GM12878 (cell line): ENCODE measurements at regions not wholly inside any gene's neighbourhood (a gene's known extent, or its start where the extent isn't known, plus 50 kb on each side); places are given as distances from the start of the nearest gene placed in this dataset.

ENCODE experiments used
- ATAC-seq: fragments of 200-7000 bp; cut with Tn5 transposase; 3 replicates; pipeline ENCODE4 v1.9.1; 2020; ENCODE audit warnings: mild to moderate bottlenecking, moderate library complexity
- BruUV-seq: library from RNA; stranded (reverse); fragments of 400-500 nt; replicated peaks from 2 replicates; lab custom pipeline; 2021; lab: Mats Ljungman, UMichigan
- CTCF ChIA-PET: fragments of 300-600 bp; sonication (Branson Sonifier 250); formaldehyde crosslinking; extraction: SDS; loops from one replicate; lab custom pipeline; 2021; ENCODE audit warnings: inconsistent platforms; lab: Yijun Ruan, JAX
- POLR2A ChIA-PET: fragments of 350-600 bp; formaldehyde crosslinking; extraction: SDS; loops from one replicate; lab custom pipeline; 2021; ENCODE audit warnings: inconsistent platforms; lab: Charles Lee
- RAD21 ChIA-PET: fragments of 300-600 bp; sonication (Branson Sonifier 250); formaldehyde crosslinking; loops from one replicate; lab custom pipeline; 2023; ENCODE audit warnings: antibody characterized with exemption; ENCODE audit not compliant: unreplicated experiment; lab: Charles Lee
- SMC1A ChIA-PET: fragments of 300-600 bp; sonication (Branson Sonifier 250); formaldehyde crosslinking; loops from one replicate; lab custom pipeline; 2023; ENCODE audit not compliant: unreplicated experiment, uncharacterized antibody; lab: Charles Lee
- DNase-seq: peaks from one replicate; pipeline ENCODE4 v3.0.0-alpha.2; 2011; ENCODE audit warnings: low read depth, low spot score
- FAIRE-seq: peaks from 3 replicates; lab custom pipeline; 2011; peaks lifted over from hg19 to GRCh38; lab: Jason Lieb, UNC
- H2AFZ ChIP-seq: 2 replicates; pipeline ENCODE4 v1.6.0; 2011; ENCODE audit warnings: low read depth, low read length, control low read depth; ENCODE audit not compliant: control insufficient read depth
- H3K27ac ChIP-seq: 2 replicates; pipeline ENCODE4 v1.5.1; 2011; ENCODE audit warnings: control low read depth; ENCODE audit not compliant: control insufficient read depth, insufficient read depth
- H3K27me3 ChIP-seq, 2 experiments: replicated peaks in 1 of 2; 2 replicates each; pipeline versions ENCODE4 v1.6.0 to v1.6.1; 2011; ENCODE audit warnings: low read length in 1 of 2; ENCODE audit not compliant: control insufficient read depth in 2 of 2, insufficient read depth in 2 of 2
- H3K36me3 ChIP-seq, 2 experiments: 2 replicates each; pipeline ENCODE4 v1.5.1; 2011; ENCODE audit warnings: low read length in 1 of 2; ENCODE audit not compliant: control insufficient read depth in 2 of 2, insufficient read depth in 2 of 2
- H3K4me1 ChIP-seq: 2 replicates; pipeline ENCODE4 v1.6.1; 2011; ENCODE audit warnings: mild to moderate bottlenecking, low read length, moderate library complexity, mixed read lengths; ENCODE audit not compliant: control insufficient read depth, insufficient read depth
- H3K4me2 ChIP-seq: 2 replicates; pipeline ENCODE4 v1.6.0; 2011; ENCODE audit warnings: control low read depth; ENCODE audit not compliant: control insufficient read depth, insufficient read depth
- H3K4me3 ChIP-seq: fragments of 200-600 bp; sonication (generic); 2 replicates; pipeline ENCODE4 v1.5.1; 2016
- H3K79me2 ChIP-seq: 2 replicates; pipeline ENCODE4 v1.6.0; 2011; ENCODE audit warnings: low read length; ENCODE audit not compliant: control insufficient read depth, insufficient read depth
- H3K9ac ChIP-seq: 2 replicates; pipeline ENCODE4 v1.8.0; 2011; ENCODE audit warnings: low read length, control low read depth, mixed read lengths; ENCODE audit not compliant: control insufficient read depth, insufficient read depth
- H3K9me3 ChIP-seq: replicated peaks from 3 replicates; pipeline ENCODE4 v1.5.1; 2011; ENCODE audit warnings: mild to moderate bottlenecking, low read length; ENCODE audit not compliant: control insufficient read depth, insufficient read depth
- H4K20me1 ChIP-seq: 2 replicates; pipeline ENCODE4 v1.6.0; 2011; ENCODE audit not compliant: control insufficient read depth, insufficient read depth
- CREM ChIP-seq: IDR thresholded peaks from 2 replicates; pipeline ENCODE4 v1.6.1; 2014; ENCODE audit warnings: antibody characterized with exemption, low read depth
- EP300 ChIP-seq, 2 experiments: fragments of 150-350 bp in 1 of 2; IDR thresholded peaks; 2 replicates each; pipeline ENCODE4 v1.6.1; 2011 to 2012; ENCODE audit warnings: low read depth in 2 of 2, low read length in 2 of 2, borderline replicate concordance in 1 of 2, improper control_type of control experiment in 1 of 2, inconsistent platforms in 1 of 2; ENCODE audit not compliant: control insufficient read depth in 1 of 2
- MYB ChIP-seq: fragments of 150-350 bp; IDR thresholded peaks from 2 replicates; pipeline ENCODE4 v1.6.1; 2014; ENCODE audit warnings: mild to moderate bottlenecking, low read depth, low read length, borderline replicate concordance
- PKNOX1 ChIP-seq: fragments of 450-650 bp; IDR thresholded peaks from 2 replicates; pipeline ENCODE4 v1.6.1; 2016; ENCODE audit warnings: mild to moderate bottlenecking
- SMARCA5 ChIP-seq: fragments of 450-650 bp; IDR thresholded peaks from 2 replicates; pipeline ENCODE4 v1.6.1; 2017; ENCODE audit warnings: mild to moderate bottlenecking
- STAT3 ChIP-seq: IDR thresholded peaks from 2 replicates; pipeline ENCODE4 v1.6.1; 2011; ENCODE audit warnings: low read depth, low read length, improper control_type of control experiment
- WGBS: methylation state at CpG from one replicate; pipeline ENCODE4 v1.1.6; 2016; ENCODE audit warnings: low lambda C conversion rate; ENCODE audit not compliant: insufficient replicate concordance, insufficient coverage; ENCODE audit errors: missing lambda C conversion rate; 5-methylcytosine and 5-hydroxymethylcytosine counted together
- in situ Hi-C: fragments of 300-500 bp; cut with MboI; formaldehyde crosslinking; loops from 9 replicates; pipeline ENCODE4 v1.14.3; 2018; ENCODE audit warnings: mixed read lengths
- intact Hi-C: fragments of 100-400 bp; cut with micrococcal nuclease; formaldehyde crosslinking; loops from one replicate; pipeline ENCODE4 v1.14.2; 2022; ENCODE audit not compliant: unreplicated experiment

GRCh38 chr2:198701481-198701880 lies 756.3 kb downstream of the SATB2 start:
- no peaks in the 10 kb centered on the region for H3K36me3 ChIP-seq
- H3K4me1 ChIP-seq, result no peaks in the 10 kb centered on the region
- CTCF ChIA-PET, result interaction anchor here (3.2 to 3.4 kb wide), 2 partner anchors 9 to 44 kb away, joined by 17 to 22 read pairs; no protein-coding TSS in a partner anchor
- TF ChIP-seq CREM (no peak), MYB (no peak), EP300 (IDR thresholded peaks at IDR 0.05; ENCODE audit: borderline replicate concordance in 1 of 2, control insufficient read depth in 1 of 2, low read depth in 2 of 2, low read length in 2 of 2) (no peak), PKNOX1 (no peak), SMARCA5 (no peak), STAT3 (no peak)
- intact Hi-C loops, result no loop called here
- no peaks in the 10 kb centered on the region for H3K27me3 ChIP-seq
- no peak overlapping the region for H3K27ac ChIP-seq
- SMC1A ChIA-PET, result interaction anchor here (0.8 to 3.2 kb wide), 6 partner anchors 8 to 73 kb away, joined by 3 to 26 read pairs (median 4); no protein-coding TSS in a partner anchor
- H3K9me3 ChIP-seq, result no peaks in the 10 kb centered on the region
- no peak overlapping the region for H3K4me3 ChIP-seq
- BruUV-seq, result no TSS peak
- no peak overlapping the region for H3K9ac ChIP-seq
- no peak overlapping the region for H3K4me2 ChIP-seq
- FAIRE-seq (no peak), ATAC-seq (peak; percentile 2; the same call in 2 of the 3 replicates), DNase-seq (no peak)
- 95% methylated on average over 1 of the region's 1 CpG for WGBS
- in situ Hi-C loops, result no loop called here
- RAD21 ChIA-PET, result interaction anchor here (1.2 kb wide), 1 partner anchor 213 kb away, joined by 3 read pairs; no protein-coding TSS in a partner anchor
- H4K20me1 ChIP-seq, result no peaks in the 10 kb centered on the region
- H3K79me2 ChIP-seq, result no peaks in the 10 kb centered on the region
- H2AFZ ChIP-seq, result no peak overlapping the region
- POLR2A ChIA-PET, result interaction anchor here (0.6 kb wide), 2 partner anchors 58 to 73 kb away, joined by 3 read pairs; no protein-coding TSS in a partner anchor
